ENCODE measurements at regions not wholly inside any gene's neighbourhood (a gene's known extent, or its start where the extent isn't known, plus 50 kb on each side); places are given as distances from the start of the nearest gene placed in this dataset.

- TF ChIP-seq, protein P1, sequence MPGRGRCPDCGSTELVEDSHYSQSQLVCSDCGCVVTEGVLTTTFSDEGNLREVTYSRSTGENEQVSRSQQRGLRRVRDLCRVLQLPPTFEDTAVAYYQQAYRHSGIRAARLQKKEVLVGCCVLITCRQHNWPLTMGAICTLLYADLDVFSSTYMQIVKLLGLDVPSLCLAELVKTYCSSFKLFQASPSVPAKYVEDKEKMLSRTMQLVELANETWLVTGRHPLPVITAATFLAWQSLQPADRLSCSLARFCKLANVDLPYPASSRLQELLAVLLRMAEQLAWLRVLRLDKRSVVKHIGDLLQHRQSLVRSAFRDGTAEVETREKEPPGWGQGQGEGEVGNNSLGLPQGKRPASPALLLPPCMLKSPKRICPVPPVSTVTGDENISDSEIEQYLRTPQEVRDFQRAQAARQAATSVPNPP (IDR thresholded peaks at IDR 0.05; ENCODE audit: borderline replicate concordance, insufficient read depth, insufficient read length): no peak
- TF ChIP-seq ZNF12 (CRISPR knock-in tag; IDR thresholded peaks at IDR 0.05) (no peak), ZBTB5 (IDR thresholded peaks at IDR 0.05) (no peak), ZFX (CRISPR knock-in tag; IDR thresholded peaks at IDR 0.05) (no peak), ETV5 (CRISPR knock-in tag; IDR thresholded peaks at IDR 0.05; ENCODE audit: low read depth) (no peak), MCM5 (IDR thresholded peaks at IDR 0.05; ENCODE audit: low read depth) (no peak), SMAD1 (IDR thresholded peaks at IDR 0.05; ENCODE audit: low read depth, low read length, partially characterized antibody) (no peak), SREBF2 (CRISPR knock-in tag; IDR thresholded peaks at IDR 0.05) (no peak), HDAC2 (IDR thresholded peaks at IDR 0.05) (no peak), BRD9 (IDR thresholded peaks at IDR 0.05; ENCODE audit: low read depth, partially characterized antibody) (no peak), CBX3 (IDR thresholded peaks at IDR 0.05; ENCODE audit: borderline replicate concordance in 1 of 2, low read length in 2 of 2) (no peak), ZFP91 (CRISPR knock-in tag; IDR thresholded peaks at IDR 0.05) (no peak), KDM1A (IDR thresholded peaks at IDR 0.05) (0 out of 4 replicates have a peak, but pooled peaks of 1 of the 2 experiments have one; percentile 36), ZNF347 (CRISPR knock-in tag; IDR thresholded peaks at IDR 0.05; ENCODE audit: low read depth) (no peak), FOXK1 (CRISPR knock-in tag; IDR thresholded peaks at IDR 0.05; ENCODE audit: borderline replicate concordance) (no peak), NBN (IDR thresholded peaks at IDR 0.05; ENCODE audit: low read depth) (no peak)
- TF ChIP-seq, protein P2, sequence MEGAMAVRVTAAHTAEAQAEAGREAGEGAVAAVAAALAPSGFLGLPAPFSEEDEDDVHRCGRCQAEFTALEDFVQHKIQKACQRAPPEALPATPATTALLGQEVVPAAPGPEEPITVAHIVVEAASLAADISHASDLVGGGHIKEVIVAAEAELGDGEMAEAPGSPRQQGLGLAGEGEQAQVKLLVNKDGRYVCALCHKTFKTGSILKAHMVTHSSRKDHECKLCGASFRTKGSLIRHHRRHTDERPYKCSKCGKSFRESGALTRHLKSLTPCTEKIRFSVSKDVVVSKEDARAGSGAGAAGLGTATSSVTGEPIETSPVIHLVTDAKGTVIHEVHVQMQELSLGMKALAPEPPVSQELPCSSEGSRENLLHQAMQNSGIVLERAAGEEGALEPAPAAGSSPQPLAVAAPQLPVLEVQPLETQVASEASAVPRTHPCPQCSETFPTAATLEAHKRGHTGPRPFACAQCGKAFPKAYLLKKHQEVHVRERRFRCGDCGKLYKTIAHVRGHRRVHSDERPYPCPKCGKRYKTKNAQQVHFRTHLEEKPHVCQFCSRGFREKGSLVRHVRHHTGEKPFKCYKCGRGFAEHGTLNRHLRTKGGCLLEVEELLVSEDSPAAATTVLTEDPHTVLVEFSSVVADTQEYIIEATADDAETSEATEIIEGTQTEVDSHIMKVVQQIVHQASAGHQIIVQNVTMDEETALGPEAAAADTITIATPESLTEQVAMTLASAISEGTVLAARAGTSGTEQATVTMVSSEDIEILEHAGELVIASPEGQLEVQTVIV (CRISPR knock-in tag; IDR thresholded peaks at IDR 0.05; ENCODE audit: borderline replicate concordance): no peak
- TF ChIP-seq, protein P3, sequence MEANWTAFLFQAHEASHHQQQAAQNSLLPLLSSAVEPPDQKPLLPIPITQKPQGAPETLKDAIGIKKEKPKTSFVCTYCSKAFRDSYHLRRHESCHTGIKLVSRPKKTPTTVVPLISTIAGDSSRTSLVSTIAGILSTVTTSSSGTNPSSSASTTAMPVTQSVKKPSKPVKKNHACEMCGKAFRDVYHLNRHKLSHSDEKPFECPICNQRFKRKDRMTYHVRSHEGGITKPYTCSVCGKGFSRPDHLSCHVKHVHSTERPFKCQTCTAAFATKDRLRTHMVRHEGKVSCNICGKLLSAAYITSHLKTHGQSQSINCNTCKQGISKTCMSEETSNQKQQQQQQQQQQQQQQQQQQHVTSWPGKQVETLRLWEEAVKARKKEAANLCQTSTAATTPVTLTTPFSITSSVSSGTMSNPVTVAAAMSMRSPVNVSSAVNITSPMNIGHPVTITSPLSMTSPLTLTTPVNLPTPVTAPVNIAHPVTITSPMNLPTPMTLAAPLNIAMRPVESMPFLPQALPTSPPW (CRISPR knock-in tag; IDR thresholded peaks at IDR 0.05): peak; percentile 30; the same call in 1 of the 2 replicates
- TF ChIP-seq, protein P4, sequence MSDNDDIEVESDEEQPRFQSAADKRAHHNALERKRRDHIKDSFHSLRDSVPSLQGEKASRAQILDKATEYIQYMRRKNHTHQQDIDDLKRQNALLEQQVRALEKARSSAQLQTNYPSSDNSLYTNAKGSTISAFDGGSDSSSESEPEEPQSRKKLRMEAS (CRISPR knock-in tag; IDR thresholded peaks at IDR 0.05): no peak
These were observed 61.5 kb upstream of the CD93 start (continued) for GRCh38 chr20:23147647-23147963.
